Naive B cell (primary cell): ENCODE measurements at regions not wholly inside any gene's neighbourhood (a gene's known extent, or its start where the extent isn't known, plus 50 kb on each side); places are given as distances from the start of the nearest gene placed in this dataset.
A peak's percentile ranks its signal among the peaks of the same experiment; 100 is the strongest.

Experiments
- ATAC-seq, 2 donors: fragments of 150-1000 bp; cut with Tn5 transposase; 2 replicates each; pipeline ENCODE4 v1.10.0; 2021; ENCODE audit warnings: low read depth in 2 of 2, mild to moderate bottlenecking in 2 of 2, moderate library complexity in 2 of 2
- DNase-seq: peaks from one replicate; pipeline ENCODE4 v3.0.0; 2022
- H3K27ac Mint-ChIP-seq, 6 donors: one replicate each; pipeline ENCODE4 v1.8.0; 2020 to 2022; ENCODE audit warnings: mild to moderate bottlenecking in 6 of 6, mixed read lengths in 6 of 6, moderate library complexity in 5 of 6, inconsistent platforms in 2 of 6
- H3K27me3 Mint-ChIP-seq, 3 donors: one replicate each; pipeline ENCODE4 v1.8.0; 2021 to 2022; ENCODE audit warnings: mixed read lengths in 3 of 3, mild to moderate bottlenecking in 1 of 3
- H3K36me3 Mint-ChIP-seq, 2 donors: one replicate each; pipeline ENCODE4 v1.8.0; 2020 to 2022; ENCODE audit warnings: mixed read lengths in 2 of 2, inconsistent platforms in 1 of 2, mild to moderate bottlenecking in 1 of 2
- H3K4me1 Mint-ChIP-seq, 3 donors: one replicate each; pipeline ENCODE4 v1.8.0; 2020 to 2022; ENCODE audit warnings: mixed read lengths in 3 of 3, inconsistent platforms in 1 of 3, mild to moderate bottlenecking in 1 of 3, moderate library complexity in 1 of 3
- H3K4me3 Mint-ChIP-seq, 8 donors: one replicate each; pipeline ENCODE4 v1.8.0; 2020 to 2022; ENCODE audit warnings: mild to moderate bottlenecking in 8 of 8, mixed read lengths in 8 of 8, moderate library complexity in 8 of 8, inconsistent platforms in 2 of 8
- H3K9me3 Mint-ChIP-seq, 7 donors: one replicate each; pipeline ENCODE4 v1.8.0; 2020 to 2022; ENCODE audit warnings: mixed read lengths in 7 of 7, mild to moderate bottlenecking in 5 of 7, inconsistent platforms in 2 of 7, moderate library complexity in 1 of 7

DNA sequence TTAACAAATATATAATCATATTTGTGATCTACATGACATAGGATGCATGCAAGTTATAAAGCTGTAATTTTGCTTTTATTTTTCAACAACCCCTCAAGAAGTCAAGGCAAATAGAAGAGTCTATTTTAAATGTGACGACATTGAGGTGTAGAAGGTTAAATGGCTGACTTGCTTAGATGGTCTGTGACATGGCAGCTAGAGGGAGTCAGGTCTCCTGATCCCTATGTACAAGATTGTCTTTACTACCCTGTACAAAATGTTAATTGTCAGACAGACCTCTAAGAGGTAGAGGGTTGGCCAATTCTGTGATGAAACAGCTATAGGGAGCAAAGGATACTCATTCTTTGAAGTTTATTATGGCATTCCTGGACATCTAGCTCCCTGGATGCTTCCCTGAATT is 380.9 kb upstream of the MEF2C start:
- ATAC-seq, result no peak
- Mint-ChIP-seq H3K27ac (no peak overlapping the region), H3K36me3 (no peaks in the 10 kb centered on the region), H3K4me3 (no peak overlapping the region), H3K27me3 (no peaks in the 10 kb centered on the region), H3K4me1 (peaks cover 47 to 67% (median 58%) of the 10 kb centered on the region in 3 donors), H3K9me3 (peaks cover 0 to 6% (median 3%) of the 10 kb centered on the region in 7 donors)
- no peak for DNase-seq

DNA sequence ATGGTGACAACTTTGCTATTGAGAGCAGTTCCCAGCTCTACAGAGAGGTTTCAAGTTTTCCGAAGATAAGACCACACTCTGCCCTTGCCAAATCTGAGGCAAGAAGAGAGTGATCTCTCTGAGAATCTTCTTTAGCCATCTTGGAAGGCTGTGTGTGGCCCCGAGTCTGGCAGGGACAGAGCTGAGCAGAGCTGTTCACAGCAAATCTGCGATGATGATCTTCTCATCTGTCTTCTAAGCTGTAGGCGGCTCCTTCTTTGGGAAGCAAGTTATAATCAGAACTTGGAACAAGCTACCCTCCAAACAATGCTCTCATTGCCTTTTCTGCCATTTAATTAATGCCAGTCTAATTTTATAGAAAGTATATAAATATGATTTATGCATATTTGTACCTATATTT is 379.0 kb upstream of the MEF2C start:
- H3K27ac Mint-ChIP-seq, result no peak overlapping the region
- no peaks in the 10 kb centered on the region for H3K27me3 Mint-ChIP-seq
- H3K36me3 Mint-ChIP-seq, result no peaks in the 10 kb centered on the region
- ATAC-seq (no peak), DNase-seq (no peak)
- H3K4me3 Mint-ChIP-seq, result no peak overlapping the region
- H3K9me3 Mint-ChIP-seq, result peaks cover 0 to 6% (median 3%) of the 10 kb centered on the region in 7 donors
- peaks cover 30 to 56% (median 42%) of the 10 kb centered on the region in 3 donors for H3K4me1 Mint-ChIP-seq

DNA sequence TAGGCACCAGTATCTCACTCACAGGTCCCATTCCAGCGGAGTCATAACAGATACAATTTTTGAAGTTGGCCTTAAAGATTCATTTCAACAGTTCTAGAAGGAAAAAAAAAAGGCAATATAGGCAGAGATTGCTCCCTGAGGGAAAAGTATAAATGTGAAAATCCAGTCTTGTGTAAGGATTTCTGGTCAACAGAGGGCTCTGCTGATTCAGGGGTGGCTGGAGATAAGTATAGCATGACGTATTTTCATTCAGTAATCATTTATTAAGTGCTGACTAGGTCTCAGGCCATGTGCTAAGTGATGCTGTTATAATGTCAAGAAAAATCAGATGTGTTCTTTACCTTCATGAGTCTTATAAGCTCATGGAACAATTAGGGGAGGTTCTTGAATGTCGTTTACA is 377.3 kb upstream of the MEF2C start:
- H3K27ac Mint-ChIP-seq, result no peak overlapping the region
- no peaks in the 10 kb centered on the region for H3K27me3 Mint-ChIP-seq
- peaks cover 0 to 8% (median 4%) of the 10 kb centered on the region in 7 donors for H3K9me3 Mint-ChIP-seq
- no peaks in the 10 kb centered on the region for H3K36me3 Mint-ChIP-seq
- DNase-seq, result no peak
- no peak overlapping the region for H3K4me3 Mint-ChIP-seq
- peaks cover 28 to 56% (median 38%) of the 10 kb centered on the region in 3 donors for H3K4me1 Mint-ChIP-seq
- ATAC-seq, result no peak

DNA sequence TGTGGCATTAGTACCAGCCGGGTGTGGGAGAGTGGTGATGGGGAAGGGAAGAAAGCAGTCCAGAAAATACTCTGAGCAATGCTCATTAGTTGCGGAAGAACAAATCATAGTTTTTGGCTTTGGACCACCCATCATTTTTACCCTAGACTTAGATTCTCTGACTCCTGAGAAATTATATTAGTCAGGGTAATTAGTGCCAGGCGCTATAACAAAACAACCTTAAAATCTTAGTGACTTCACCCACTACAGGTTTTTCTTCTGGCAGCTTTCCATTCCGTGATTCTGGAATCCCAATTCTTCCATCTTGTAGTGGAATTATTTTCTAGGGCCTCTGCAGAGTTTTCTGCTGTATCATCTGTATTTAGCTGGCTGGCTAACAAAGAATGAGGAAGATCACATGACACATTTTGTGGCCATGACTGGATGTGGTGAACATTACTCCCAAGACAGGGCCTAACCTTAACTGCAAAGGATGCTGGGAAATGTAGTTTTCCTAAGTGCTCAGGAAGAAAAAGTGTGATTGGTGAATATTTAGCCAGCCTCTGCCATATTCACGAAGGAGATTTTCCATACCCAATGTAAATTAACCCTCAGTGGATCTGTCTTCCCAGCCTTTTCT is 373.0 kb upstream of the MEF2C start:
- no peaks in the 10 kb centered on the region for H3K36me3 Mint-ChIP-seq
- H3K4me3 Mint-ChIP-seq, result no peak overlapping the region
- H3K27ac Mint-ChIP-seq, result peak overlapping the region in 1 of 6 donors; percentile 58
- H3K4me1 Mint-ChIP-seq, result peaks cover 24 to 50% (median 37%) of the 10 kb centered on the region in 3 donors
- DNase-seq (no peak), ATAC-seq (peak; percentile 64 to 75)
- no peaks in the 10 kb centered on the region for H3K27me3 Mint-ChIP-seq
- peaks cover 0 to 10% (median 4%) of the 10 kb centered on the region in 7 donors for H3K9me3 Mint-ChIP-seq

DNA sequence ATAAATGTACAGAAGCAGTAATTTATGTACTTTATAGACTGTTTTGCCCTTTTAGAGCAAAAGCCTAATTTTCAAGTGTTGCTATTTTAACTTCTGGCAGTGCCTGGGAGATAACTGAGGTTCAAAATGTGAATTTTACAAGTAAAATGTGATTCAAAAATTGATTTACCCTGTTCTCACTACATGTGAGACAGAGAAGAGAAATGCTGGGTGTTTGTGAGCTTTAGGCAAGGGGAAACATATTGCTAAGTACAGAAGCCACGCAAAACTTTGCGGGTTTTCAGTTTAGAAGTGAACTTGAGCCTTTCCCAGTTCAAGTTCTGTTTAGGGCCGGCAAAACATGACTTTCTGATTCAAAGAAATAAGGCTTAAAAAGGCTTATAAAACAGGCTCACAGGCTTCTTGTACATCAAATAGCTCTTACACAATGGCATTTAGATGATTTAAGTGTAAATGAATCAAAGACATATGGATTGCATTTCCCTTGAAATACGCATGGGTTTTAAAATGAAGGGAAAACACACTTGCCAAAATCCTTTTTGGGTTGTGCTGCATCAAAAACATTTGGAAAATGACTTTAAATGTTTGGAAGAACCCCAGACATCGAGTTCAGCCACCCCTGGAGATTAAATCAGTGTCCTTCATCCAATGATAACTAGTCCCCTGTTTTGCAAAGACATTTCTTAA is 370.8 kb upstream of the MEF2C start:
- Mint-ChIP-seq H3K27me3 (no peaks in the 10 kb centered on the region), H3K27ac (no peak overlapping the region), H3K36me3 (peaks cover 7 to 12% of the 10 kb centered on the region in 2 donors), H3K9me3 (peaks cover 0 to 8% (median 5%) of the 10 kb centered on the region in 7 donors), H3K4me1 (peaks cover 9 to 33% (median 28%) of the 10 kb centered on the region in 3 donors), H3K4me3 (no peak overlapping the region)
- ATAC-seq, result no peak
- no peak for DNase-seq

DNA sequence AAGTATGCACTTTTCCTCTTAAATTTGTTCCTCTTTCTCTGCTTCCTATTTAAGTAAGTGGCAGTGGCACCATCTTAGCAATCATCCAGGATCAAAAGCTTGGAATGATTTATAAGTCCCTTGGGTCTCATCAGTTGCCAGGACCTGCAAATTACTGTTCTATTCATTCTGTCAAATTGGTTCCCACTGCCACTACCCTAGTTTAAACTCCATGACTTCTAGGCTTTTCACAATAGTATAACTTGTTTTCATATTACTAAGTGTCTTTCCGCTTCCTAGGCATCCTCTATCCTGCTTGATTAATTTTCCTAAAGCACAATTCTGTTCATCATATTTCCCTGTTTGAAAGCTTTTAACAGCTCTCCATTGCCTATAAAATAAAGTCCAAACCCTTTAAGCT is 363.9 kb upstream of the MEF2C start:
- no peak overlapping the region for H3K4me3 Mint-ChIP-seq
- H3K27ac Mint-ChIP-seq, result peak overlapping the region in 1 of 6 donors; percentile 24
- no peaks in the 10 kb centered on the region for H3K27me3 Mint-ChIP-seq
- ATAC-seq, result no peak
- H3K36me3 Mint-ChIP-seq, result peaks cover 7 to 12% of the 10 kb centered on the region in 2 donors
- H3K4me1 Mint-ChIP-seq, result peaks cover 5 to 25% (median 7%) of the 10 kb centered on the region in 3 donors
- DNase-seq, result no peak
- H3K9me3 Mint-ChIP-seq, result peaks cover 0 to 5% (median 0%) of the 10 kb centered on the region in 7 donors

DNA sequence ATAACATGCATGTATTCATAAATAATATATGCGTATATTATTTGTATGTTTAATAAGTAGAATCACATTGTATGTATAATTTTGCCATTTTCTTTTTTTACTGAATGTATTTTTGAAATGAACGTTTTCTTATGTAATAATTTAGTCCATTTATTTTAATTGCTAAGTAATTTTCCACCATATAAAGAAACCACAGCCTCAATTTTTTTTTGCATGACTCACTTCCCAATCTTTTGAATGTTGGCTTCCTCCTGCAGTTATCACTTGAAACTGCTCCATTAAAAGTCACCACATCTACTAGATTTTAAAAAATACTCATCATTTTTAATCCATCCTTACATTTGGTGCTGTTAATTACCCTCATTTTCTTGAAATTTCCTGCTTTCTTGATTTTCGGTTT is 363.3 kb upstream of the MEF2C start:
- peaks cover 7 to 12% of the 10 kb centered on the region in 2 donors for H3K36me3 Mint-ChIP-seq
- no peak for ATAC-seq
- H3K27ac Mint-ChIP-seq, result no peak overlapping the region
- peaks cover 4 to 25% (median 5%) of the 10 kb centered on the region in 3 donors for H3K4me1 Mint-ChIP-seq
- H3K4me3 Mint-ChIP-seq, result no peak overlapping the region
- DNase-seq, result no peak
- no peaks in the 10 kb centered on the region for H3K27me3 Mint-ChIP-seq
- H3K9me3 Mint-ChIP-seq, result peaks cover 0 to 5% (median 0%) of the 10 kb centered on the region in 7 donors

DNA sequence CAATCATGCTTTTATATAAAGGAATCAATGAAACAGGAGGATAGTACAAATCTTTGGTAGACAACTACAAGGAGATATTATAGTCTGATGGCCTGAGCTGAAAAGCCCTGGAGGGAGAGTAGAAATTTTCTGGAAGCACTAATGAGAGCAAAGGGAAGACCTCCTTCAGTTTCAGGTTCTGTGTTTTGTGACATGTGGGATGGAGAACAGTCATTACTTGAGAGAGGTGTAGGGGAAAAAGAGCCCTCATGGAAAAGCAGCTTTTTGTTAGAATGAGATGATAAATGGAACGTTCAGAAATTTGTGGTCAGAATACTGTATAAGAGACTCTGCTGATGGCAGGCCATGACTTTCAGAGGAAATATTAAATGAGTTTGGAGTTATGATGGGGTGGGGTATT is 360.6 kb upstream of the MEF2C start:
- DNase-seq (no peak), ATAC-seq (no peak)
- H3K27ac Mint-ChIP-seq, result no peak overlapping the region
- H3K4me1 Mint-ChIP-seq, result peaks cover 4 to 12% (median 5%) of the 10 kb centered on the region in 3 donors
- H3K27me3 Mint-ChIP-seq, result no peaks in the 10 kb centered on the region
- no peak overlapping the region for H3K4me3 Mint-ChIP-seq
- H3K36me3 Mint-ChIP-seq, result peaks cover 0 to 4% of the 10 kb centered on the region in 2 donors
- H3K9me3 Mint-ChIP-seq, result no peaks in the 10 kb centered on the region

DNA sequence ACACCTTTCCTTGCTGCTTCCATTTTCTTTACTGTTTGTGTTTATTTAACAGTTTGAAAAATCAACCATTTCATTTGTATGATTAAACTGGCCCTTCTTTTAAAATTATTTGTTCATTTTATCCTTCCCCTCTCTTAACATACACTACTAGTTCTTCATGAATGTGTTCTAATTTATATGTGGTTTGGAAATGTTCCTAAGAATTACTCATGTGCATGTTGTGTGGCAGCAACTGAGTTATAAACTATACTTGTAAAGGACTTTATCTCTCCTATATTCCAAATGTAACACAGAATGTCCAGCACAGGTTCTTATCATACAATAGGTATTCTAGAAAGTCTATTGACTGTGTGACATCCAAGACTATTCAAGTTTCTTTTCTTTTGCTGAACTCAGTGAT is 358.2 kb upstream of the MEF2C start:
- H3K9me3 Mint-ChIP-seq, result no peaks in the 10 kb centered on the region
- DNase-seq (no peak), ATAC-seq (no peak)
- H3K4me3 Mint-ChIP-seq, result no peak overlapping the region
- no peaks in the 10 kb centered on the region for H3K27me3 Mint-ChIP-seq
- no peak overlapping the region for H3K27ac Mint-ChIP-seq
- H3K36me3 Mint-ChIP-seq, result peaks cover 0 to 4% of the 10 kb centered on the region in 2 donors
- H3K4me1 Mint-ChIP-seq, result peaks cover 0 to 7% (median 2%) of the 10 kb centered on the region in 3 donors

DNA sequence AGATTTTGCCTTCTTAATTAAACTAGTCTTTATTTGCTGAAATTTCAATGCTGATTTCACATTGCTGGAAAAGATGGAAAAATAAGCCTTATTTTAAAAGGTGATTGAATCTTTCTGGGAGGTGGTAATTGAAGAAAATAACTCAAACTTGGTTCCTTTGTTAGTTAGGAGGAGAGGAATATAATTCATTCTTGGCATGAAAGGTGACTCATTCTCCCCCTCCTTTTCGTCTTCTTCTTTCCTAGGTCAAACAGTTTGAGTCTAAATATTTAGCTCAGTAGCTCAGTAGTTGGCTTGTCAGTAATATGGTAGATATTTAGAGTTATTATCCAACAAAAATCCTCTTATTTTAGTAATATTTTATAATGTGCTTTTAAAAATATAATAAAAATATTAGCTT is 353.9 kb upstream of the MEF2C start:
- DNase-seq, result no peak
- Mint-ChIP-seq H3K9me3 (peaks cover 0 to 2% (median 0%) of the 10 kb centered on the region in 7 donors), H3K27me3 (no peaks in the 10 kb centered on the region), H3K36me3 (peaks cover 0 to 4% of the 10 kb centered on the region in 2 donors), H3K27ac (no peak overlapping the region), H3K4me1 (peaks cover 5 to 21% (median 10%) of the 10 kb centered on the region in 3 donors), H3K4me3 (no peak overlapping the region)
- no peak for ATAC-seq

DNA sequence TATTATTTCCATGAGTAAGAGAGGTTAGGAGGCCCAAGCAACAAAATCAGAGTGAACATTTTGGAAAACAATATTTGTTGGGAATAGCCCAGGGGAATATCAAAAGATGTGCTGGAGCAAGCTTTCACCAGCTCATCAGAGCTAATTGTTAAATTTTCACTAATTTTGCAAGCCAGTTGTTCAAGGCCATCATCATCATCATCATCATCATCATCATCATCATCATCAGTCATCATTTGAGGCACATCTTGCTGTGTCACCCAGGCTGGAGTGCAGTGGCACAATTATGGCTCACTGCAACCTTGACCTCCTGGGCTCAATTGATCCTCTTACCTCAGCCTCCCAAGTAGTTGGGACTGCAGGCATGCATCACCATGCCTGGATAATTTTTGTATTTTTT is 350.5 kb upstream of the MEF2C start:
- peaks cover 1 to 6% of the 10 kb centered on the region in 2 donors for H3K36me3 Mint-ChIP-seq
- no peaks in the 10 kb centered on the region for H3K27me3 Mint-ChIP-seq
- peaks cover under 1 to 7% (median 3%) of the 10 kb centered on the region in 7 donors for H3K9me3 Mint-ChIP-seq
- ATAC-seq (no peak), DNase-seq (no peak)
- no peak overlapping the region for H3K4me3 Mint-ChIP-seq
- peaks cover 8 to 21% (median 10%) of the 10 kb centered on the region in 3 donors for H3K4me1 Mint-ChIP-seq
- no peak overlapping the region for H3K27ac Mint-ChIP-seq

DNA sequence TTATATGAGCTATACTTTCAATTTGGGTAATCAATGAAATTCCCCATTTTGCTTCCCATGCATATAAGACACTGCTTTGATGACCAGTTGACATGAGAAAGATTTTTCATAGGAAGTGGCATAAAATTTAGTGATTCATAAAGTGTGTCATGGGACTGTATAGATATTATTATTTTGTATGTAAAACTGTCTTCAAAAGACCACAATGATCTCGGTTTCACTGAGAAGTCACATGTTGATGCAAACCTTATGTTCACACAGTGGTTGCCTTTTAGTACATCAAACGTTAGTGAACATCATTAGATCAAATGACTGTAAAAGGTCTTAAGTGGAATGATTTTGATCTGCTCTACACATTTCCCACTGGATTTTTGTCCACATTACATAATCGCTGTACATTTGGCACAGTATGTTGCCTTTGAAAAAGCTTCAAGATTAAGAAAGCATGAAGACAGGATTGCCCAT is 349.2 kb upstream of the MEF2C start:
- peaks cover 8 to 21% (median 10%) of the 10 kb centered on the region in 3 donors for H3K4me1 Mint-ChIP-seq
- H3K9me3 Mint-ChIP-seq, result peaks cover 5 to 14% (median 8%) of the 10 kb centered on the region in 7 donors
- ATAC-seq, result no peak
- no peak for DNase-seq
- H3K4me3 Mint-ChIP-seq, result no peak overlapping the region
- H3K36me3 Mint-ChIP-seq, result peaks cover 7 to 12% of the 10 kb centered on the region in 2 donors
- H3K27me3 Mint-ChIP-seq, result no peaks in the 10 kb centered on the region
- no peak overlapping the region for H3K27ac Mint-ChIP-seq

DNA sequence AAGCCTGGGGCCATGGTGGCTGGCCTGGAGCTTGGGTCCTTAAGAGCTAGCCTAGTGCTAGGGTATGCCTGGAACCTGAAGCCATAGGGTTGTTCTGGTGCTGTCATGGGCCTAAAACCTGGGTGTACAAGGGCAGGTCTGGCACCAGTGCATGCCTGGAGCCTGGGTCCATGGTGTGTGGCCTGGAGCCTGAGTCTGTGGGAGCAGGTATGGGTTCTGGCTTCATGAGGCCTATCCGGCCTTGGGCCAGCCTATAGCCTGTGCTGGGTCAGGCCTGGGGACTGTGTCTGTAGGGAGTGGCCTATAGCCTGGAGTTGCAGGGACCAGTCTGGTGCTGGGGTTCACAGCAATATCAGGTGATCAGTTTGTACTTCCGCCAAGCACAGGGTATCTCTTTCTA is 347.2 kb upstream of the MEF2C start:
- ATAC-seq, result no peak
- H3K36me3 Mint-ChIP-seq, result peaks cover 12 to 15% of the 10 kb centered on the region in 2 donors

More for the DNA sequence above, 347.2 kb upstream of the MEF2C start:
- Mint-ChIP-seq H3K27me3 (no peaks in the 10 kb centered on the region), H3K4me3 (no peak overlapping the region), H3K4me1 (peaks cover 5 to 16% (median 8%) of the 10 kb centered on the region in 3 donors), H3K9me3 (peaks cover 7 to 26% (median 11%) of the 10 kb centered on the region in 7 donors), H3K27ac (no peak overlapping the region)
- no peak for DNase-seq
